ENCODE measurements at regions not wholly inside any gene's neighbourhood (a gene's known extent, or its start where the extent isn't known, plus 50 kb on each side); places are given as distances from the start of the nearest gene placed in this dataset.

DNA sequence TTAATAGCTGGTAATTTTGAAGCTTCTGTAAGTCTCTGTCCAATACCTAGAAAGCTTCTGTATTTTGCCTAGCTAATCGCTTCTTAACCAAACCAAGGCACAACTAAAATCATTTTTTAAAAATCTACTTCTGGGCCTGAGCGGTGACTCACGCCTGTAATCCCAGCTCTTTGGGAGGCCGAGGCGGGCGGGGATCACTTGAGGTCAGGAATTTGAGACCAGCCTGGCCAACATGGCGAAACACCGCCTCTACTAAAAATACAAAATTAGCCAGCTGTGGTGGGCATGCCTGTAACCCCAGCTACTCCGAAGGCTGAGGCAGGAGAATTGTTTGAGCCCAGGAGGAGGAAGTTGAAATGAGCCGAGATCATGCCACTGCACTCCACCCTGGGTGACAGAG is 148.6 kb upstream of the FIGN start:
- FAIRE-seq (no peak), DNase-seq (ENCODE audit: low spot score in 2 of 2) (no peak)

DNA sequence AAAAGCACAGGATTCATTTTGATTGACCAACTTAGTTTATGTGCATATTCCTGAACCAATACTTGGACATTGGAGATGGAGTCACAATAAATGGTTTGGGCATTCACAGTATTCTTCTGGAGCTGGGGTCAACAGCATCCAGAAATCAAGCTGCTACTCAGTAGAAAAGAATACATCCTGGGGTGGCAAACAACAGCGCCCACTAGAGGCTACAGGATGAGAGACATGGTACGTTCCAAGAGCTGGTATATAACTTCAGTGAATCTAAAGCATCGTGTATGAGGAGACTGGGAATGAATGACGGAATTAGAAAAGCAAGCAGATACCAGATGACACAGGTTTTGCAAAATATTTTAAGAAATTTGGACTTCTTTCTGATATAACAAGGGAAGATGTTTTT is 142.9 kb upstream of the FIGN start:
- no peak for DNase-seq (ENCODE audit: low spot score in 2 of 2)
- FAIRE-seq: no peak

DNA sequence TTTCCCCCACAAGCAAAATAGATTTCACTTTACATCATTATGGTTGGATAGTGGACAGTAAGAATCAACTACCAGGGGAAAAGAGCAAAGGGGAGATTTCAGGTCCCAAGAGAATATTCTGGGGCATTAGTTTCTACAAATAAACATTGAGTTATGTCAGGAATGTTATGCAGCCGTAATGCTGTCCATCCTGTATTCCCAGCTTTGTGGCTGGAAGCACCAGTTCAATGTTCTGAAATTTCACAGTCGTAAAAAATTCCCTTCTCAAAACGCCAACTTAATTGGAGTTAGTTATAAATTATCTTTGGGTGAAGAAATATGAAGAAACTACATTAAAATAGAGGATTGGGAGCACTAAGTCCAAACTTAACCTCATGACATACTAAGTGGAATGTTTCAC is 141.5 kb upstream of the FIGN start:
- DNase-seq (ENCODE audit: low spot score in 2 of 2) (no peak), FAIRE-seq (no peak)

DNA sequence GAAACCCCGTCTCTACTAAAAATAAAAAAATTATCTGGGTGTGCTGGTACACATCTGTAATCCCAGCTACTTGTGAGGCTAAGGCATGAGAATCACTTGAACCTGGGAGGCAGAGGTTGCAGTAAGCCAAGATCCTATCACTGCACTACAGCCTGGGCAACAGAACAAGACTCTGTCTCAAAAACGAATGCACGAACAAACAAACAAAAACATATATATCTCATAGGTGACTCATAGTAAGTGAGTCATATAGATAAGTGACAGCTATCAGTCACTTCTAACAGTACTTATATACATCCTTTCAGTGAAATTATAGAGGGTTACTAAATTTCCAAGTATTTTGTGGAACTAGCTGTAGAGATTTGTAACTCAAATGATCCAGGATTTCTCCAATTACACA is 127.3 kb upstream of the FIGN start:
- DNase-seq (ENCODE audit: low spot score in 2 of 2) (no peak), FAIRE-seq (no peak)

DNA sequence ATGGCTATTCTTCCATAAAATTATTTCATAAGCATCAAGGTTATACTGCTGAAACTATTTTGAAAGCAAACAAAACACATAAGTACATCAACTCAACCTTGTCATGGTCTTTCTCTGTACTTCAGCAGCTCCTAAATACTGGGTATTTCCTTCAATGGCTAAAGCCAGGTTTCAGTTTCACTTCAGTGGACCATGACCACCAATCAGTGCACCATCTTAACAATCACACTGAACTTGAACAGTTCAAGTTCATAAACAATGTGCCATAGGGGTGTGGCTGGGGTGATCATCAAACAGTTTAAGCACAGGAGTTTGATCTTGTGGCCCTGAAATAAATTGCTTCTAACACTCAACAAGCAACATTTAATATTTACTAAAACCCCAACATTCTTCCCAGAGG is 124.1 kb upstream of the FIGN start:
- no peak for DNase-seq (ENCODE audit: low spot score in 2 of 2)
- no peak for FAIRE-seq

DNA sequence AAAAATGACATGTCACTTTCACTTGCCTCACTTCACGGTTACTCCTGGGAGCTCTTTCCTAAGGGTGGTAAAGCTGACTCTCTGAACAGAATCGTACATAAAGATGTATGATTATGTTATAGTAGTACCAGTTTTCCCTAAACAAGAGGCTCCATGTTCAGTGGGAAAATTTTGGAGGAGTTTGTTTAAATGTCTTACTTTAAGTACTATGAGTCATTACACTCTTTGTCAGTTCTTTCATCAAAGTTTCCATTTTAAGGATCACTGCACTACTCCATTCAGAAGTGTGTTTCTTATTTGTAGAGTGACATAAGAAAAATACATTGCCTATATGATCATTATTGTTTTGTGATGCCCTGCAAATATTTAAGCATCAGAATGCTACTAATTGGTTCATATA is 121.1 kb upstream of the FIGN start:
- FAIRE-seq: no peak
- no peak for DNase-seq (ENCODE audit: low spot score in 2 of 2)

DNA sequence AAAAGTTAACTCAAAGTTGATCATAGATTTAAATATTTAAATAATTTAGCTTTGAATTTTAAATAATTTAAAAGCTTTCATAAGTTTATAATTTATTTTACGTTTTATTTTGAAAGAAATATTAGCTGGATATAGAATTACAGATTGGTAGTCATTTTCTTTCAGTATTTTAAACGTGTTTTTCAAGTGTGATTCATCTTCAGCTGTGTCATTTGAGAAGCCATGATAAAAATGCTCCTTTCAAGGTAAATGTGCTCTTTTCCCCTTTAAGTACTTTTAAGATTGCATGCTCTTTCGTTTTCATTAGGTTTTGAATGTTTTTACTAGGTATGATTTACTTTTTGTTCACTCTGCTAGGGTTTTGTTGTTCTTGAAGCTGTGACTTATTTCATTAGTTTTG is 116.8 kb upstream of the FIGN start:
- DNase-seq (ENCODE audit: low spot score in 2 of 2): no peak
- FAIRE-seq: peak; percentile 67

DNA sequence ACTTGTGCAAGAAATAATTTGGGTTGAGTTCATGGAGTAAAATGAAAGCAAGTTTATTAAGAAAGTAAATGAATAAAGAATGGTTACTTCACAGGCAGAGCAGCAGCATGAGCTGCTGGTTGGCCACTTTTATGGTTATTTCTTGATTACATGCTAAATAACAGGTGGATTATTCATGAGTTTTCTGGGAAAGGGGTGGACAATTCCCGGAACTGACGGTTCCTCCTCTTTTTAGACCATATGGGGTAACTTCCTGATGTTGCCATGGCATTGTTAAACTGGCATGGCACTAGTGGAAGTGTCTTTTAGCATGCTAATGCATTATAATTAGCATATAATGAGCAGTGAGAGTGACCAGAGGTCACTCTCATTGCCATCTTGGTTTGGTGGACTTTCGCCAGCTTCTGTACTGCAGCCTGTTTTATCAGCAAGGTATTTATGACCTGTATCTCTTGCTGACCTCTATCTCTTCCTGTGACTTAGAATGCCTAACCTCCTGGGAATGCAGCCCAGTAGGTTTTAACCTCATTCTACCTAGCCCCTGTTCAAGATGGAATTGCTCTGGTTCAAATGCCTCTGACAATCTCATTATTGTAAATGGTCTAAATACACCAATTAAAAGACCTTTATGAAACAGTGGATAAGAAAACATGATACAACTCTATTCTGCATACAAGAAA is 114.1 kb upstream of the FIGN start:
- DNase-seq (ENCODE audit: low spot score in 2 of 2): no peak

DNA sequence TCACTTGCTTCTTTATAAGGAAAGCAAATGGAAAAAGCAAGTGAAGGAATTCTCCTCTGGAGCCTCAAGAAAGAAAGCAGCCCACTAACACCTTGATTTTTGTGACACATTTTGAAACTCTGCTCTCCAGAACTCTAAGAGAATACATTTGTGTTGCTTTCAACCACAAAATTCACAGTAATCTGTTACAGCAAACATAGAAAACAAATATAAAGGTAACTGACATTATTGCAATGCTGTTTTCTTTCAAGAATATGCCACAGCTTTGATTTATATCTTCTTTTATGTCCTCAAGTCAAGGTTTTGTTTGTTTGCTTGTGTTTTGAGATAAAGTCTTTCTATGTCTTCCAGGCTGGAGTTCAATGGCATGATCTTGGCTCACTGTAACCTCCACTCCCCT is 103.1 kb upstream of the FIGN start:
- FAIRE-seq (no peak), DNase-seq (ENCODE audit: low spot score in 2 of 2) (no peak)

More for the DNA sequence above, 114.1 kb upstream of the FIGN start:
- FAIRE-seq: no peak

DNA sequence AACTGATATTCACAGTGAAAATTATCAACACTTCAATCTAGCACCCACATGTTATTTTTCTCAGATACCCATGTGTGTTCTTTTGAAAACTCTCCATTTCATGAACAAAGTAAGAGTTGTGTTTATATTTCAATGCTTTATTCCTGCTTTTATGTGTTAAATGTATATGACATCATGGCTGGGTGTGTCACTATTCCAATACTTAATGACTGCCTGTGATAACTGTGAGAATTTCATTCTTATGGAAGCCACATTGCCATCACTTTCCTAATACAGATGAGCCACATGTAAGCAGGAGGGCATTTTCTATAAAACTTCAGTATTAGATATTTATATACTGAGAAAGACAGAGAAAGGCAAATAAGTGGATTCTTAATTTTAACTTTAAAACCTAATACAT is 100.4 kb upstream of the FIGN start:
- DNase-seq (ENCODE audit: low spot score in 2 of 2) (no peak), FAIRE-seq (no peak)

DNA sequence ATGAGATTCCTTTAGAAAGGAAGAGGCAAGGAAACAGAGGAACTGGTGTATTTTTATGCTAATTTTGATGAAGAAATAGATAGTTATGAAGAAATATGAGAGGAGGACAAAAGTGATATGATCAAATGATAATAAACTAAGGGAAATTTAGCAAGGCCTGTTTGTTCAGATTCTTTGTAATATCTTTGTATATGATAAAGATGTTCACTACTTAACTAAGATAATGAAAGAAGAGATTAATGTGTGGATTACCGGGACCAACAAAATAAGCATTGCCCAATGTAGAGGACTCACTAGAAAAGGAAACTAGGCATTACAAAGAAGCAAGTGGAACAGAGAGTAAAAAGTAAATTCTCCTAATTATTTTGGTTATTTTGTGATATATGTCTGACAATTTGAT is 99.0 kb upstream of the FIGN start:
- no peak for DNase-seq (ENCODE audit: low spot score in 2 of 2)
- no peak for FAIRE-seq

DNA sequence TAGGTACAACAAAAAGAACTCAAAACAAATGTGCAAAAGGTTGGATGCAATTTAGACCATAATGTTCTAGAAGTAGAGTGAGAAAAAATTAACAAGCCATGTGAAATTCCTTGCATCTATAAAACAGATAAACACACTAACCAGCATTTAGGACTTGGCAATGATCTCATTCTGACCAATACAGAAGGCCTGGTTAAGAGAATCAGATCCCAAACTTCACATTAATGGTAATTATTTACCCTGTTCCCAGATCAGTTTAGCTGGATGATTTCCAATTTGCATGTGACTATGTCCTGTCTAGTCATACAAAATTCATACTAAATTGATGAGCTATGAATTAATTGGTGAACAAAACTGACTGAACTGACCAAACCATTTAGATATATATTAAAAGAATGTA is 98.4 kb upstream of the FIGN start:
- DNase-seq (ENCODE audit: low spot score in 2 of 2) (no peak), FAIRE-seq (no peak)

DNA sequence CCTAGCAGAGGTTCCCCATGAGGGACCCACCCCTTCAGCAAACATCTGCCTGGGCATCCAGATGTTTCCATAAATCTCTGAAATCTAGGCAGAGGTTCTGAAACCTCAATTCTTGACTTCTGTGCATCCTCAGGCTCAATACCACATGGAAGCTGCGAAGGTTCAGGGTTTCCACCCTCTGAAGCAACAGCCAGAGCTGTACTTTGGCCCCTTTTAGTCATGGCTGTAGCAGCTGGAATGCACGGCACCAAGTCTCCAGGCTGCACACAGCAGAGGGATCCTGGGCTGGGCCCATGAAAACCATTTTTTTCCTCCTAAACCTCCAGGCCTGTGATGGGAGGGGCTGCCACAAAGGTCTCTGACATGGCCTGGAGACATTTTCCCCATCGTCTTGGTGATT is 93.0 kb upstream of the FIGN start:
- DNase-seq (ENCODE audit: low spot score in 2 of 2) (no peak), FAIRE-seq (no peak)

DNA sequence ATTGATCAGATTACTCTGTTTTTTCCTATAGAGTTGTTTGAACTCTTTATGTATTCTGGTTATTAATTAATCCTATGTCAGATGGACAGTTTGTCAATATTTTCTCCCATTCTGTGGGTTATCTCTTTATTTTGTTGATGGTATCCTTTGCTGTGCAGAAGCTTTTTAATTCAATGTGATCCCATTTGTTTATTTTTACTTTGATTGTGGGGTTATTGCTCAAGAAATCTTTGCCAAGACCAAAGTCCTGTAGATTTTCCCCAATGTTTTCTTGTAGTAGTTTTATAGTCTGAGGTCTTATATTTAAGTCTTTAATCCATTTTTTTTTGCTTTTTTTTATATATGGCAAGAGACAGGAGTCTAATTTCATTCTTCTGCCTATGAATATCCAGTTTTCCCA is 86.2 kb upstream of the FIGN start:
- no peak for FAIRE-seq
- DNase-seq (ENCODE audit: low spot score in 2 of 2): no peak

DNA sequence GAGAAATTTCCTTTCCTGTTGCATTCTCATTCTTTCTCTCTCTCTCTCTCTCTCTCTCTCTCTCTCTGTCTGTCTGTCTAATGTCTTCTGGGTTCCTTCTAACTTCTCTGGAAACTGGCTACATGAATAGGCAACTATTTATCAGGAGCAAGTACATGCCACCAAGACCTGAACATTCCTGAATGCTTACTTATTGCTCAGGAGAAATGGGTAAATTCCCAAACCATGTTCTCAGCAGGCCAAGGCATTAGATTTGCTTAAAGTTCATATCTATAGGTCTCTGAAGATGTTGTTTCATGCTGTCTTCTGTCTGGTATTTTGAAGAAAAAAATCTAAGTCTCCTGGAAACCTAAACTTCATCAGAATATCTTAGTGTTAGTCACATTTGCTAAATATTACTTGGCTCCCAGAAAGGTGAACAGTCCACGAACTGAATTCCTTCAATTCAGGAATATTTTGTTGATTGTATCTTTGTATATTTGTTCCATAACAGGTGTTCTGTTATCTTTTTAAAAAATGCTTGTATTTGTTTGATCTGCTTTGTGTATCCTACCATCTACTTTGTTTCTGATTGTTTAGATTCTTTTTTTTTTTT is 77.2 kb upstream of the FIGN start:
- DNase-seq (ENCODE audit: low spot score in 2 of 2): no peak
- no peak for FAIRE-seq

DNA sequence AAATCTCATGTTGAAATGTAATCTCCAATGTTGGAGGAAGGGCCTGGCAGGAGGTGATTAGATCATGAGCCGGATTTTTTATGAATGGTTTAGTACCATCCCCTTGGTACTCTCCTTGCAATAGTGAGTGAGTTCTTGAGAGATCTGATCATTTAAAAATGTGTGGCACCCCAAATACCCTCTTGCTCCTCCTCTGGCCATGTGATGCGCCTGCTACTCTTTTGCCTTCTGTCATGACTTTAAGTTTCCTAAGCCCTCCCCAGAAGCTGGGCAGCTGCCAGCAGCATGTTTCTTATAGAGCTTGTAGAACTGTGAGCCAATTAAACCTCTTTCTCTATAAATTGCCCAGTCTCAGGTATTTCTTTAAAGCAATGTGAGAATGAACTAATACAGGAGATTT is 72.6 kb upstream of the FIGN start:
- FAIRE-seq: no peak
- no peak for DNase-seq (ENCODE audit: low spot score in 2 of 2)

DNA sequence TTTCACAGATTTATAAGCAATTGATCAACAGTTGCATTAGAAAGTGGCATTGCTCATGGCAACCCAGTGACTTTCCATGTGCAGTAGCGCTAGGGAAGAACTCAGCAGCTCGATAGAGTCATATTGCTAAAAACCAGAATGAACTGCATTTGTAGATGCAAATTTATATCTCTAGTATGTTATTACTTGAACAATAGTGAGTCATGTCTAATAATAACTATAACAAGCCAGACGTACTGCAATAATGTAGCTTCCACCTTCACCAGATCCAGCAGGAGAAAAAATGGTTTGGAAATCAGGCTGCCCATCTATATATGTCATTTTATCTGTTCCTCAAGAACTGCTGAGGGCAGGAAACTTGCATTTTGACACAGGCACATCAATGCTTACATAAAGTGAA is 66.5 kb upstream of the FIGN start:
- DNase-seq (ENCODE audit: low spot score in 2 of 2): no peak
- no peak for FAIRE-seq

DNA sequence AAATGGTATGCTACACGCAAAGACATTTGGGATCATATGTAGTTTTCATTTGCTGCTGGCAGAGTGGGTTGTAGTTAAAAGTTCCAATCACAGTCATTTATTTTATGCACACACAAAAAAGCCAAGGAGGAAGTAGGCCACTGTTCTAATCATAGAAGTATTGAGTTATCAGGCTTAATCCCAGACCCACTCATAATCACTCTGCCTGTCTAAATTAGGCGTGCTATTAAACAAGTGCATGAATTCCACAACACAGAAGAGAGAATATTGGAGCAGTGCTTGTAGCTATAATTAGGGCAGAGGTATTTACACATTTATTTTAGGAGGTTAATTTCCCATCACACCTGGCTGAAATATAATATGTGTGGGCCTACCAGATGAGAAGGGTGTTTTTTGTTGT is 65.7 kb upstream of the FIGN start:
- FAIRE-seq (no peak), DNase-seq (ENCODE audit: low spot score in 2 of 2) (no peak)

DNA sequence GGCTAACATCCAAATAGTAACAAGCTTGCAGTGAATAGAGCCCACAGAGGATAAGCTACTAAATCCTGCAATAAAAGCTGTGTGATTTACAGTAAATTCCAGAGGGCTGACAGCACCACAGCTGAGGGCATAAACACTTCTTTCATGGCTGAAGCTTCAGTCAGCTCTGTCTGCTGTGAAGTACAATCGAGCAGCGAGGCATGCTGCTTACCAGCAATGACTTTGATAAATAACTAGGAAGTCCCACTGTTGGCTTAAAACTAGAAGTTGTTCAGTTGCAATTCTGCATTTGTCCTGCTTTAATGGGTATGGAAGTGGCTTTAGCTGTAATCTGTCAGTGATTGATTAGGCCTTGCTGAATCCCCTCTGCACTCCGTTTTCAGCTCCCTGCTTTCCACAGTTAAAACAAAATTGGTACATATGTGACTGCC is 65.2 kb upstream of the FIGN start:
- FAIRE-seq (no peak), DNase-seq (ENCODE audit: low spot score in 2 of 2) (no peak)

DNA sequence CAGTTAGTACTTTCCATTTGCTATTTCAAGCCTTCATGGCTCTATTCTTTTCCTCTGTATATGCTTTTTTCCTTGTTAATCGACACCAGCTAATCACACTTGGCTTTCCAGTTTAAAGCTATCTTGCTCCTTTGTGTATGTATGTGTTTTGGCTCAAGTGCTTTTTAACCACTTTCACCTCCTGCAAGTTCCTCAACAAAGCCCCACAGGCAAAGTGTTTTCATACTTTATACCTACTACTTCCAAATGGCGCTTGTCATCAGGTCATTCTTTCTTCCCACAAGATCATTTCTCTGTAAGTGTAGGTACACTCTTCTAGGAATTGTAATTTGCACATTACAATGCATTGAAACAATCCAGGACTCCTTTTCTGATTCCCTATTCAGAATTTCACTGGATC is 64.0 kb upstream of the FIGN start:
- DNase-seq (ENCODE audit: low spot score in 2 of 2) (no peak), FAIRE-seq (no peak)

DNA sequence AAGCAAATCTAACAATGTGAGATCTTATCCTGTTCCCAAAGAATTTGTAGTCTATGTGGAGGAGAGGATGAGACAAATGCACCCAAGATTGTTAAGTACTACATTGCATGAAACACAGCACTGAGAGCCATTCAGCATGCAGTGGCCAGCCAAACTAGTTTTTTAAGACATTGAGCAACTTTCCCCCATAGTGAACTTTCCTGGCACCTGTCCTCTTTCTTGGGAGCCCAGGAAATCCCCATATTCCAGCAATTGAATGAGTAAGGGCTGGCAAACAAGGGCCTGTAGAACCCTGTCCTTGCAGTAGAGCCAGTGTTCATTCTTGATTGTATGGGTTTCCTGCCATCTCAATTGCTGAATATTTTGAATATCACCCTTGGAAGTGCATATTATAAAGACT is 58.8 kb upstream of the FIGN start:
- FAIRE-seq: no peak
- DNase-seq (ENCODE audit: low spot score in 2 of 2): no peak

Measured in frontal cortex (tissue), 3 donors.